Neural cell (in vitro differentiated cells): ENCODE measurements at regions not wholly inside any gene's neighbourhood (a gene's known extent, or its start where the extent isn't known, plus 50 kb on each side); places are given as distances from the start of the nearest gene placed in this dataset.
"Not testable (repeated sequence)": the region's sequence is repeated elsewhere in the genome, so short reads cannot be mapped to it uniquely, and the experiment has no call there.

Source experiments
- CTCF ChIP-seq: fragments of 450-650 bp; IDR thresholded peaks from 2 replicates; pipeline ENCODE4 v1.5.1; 2014; ENCODE audit warnings: antibody characterized with exemption, mild to moderate bottlenecking, moderate library complexity; ENCODE audit not compliant: poor library complexity, severe bottlenecking
- EP300 ChIP-seq: fragments of 450-650 bp; conservative IDR thresholded peaks from 2 replicates; pipeline ENCODE4 v1.6.1; 2014; ENCODE audit warnings: antibody characterized with exemption, mild to moderate bottlenecking, moderate library complexity; ENCODE audit not compliant: poor library complexity, severe bottlenecking
- EZH2 ChIP-seq: fragments of 200-600, 300-800 bp; shearing (Covaris generic), sonication (generic); IDR thresholded peaks from 2 replicates; pipeline ENCODE4 v1.6.1; 2014; ENCODE audit warnings: antibody characterized with exemption, low read length, borderline replicate concordance, mild to moderate bottlenecking; ENCODE audit not compliant: insufficient read depth, poor library complexity, severe bottlenecking
- POLR2AphosphoS5 ChIP-seq: IDR thresholded peaks from 2 replicates; pipeline ENCODE4 v1.6.1; 2012
- REST ChIP-seq: IDR thresholded peaks from 2 replicates; pipeline ENCODE4 v1.6.1; 2012; ENCODE audit warnings: borderline replicate concordance
- TAF1 ChIP-seq: IDR thresholded peaks from 2 replicates; pipeline ENCODE4 v1.6.1; 2012; ENCODE audit warnings: low read depth

- TF ChIP-seq EZH2, CTCF, REST, TAF1, EP300, POLR2AphosphoS5: not testable (repeated sequence)
Measured at GRCh38 chr7:67373389-67373788, 376.8 kb downstream of the TYW1 start.
